Nephron (organoid): ENCODE measurements at regions not wholly inside any gene's neighbourhood (a gene's known extent, or its start where the extent isn't known, plus 50 kb on each side); places are given as distances from the start of the nearest gene placed in this dataset.
A peak's percentile ranks its signal among the peaks of the same experiment; 100 is the strongest.

Experiments used
- H3K27ac Mint-ChIP-seq, 3 experiments: 2 replicates each; pipeline ENCODE4 v1.8.0; 2020; ENCODE audit warnings: mixed read lengths in 3 of 3, mild to moderate bottlenecking in 2 of 3, moderate library complexity in 1 of 3
- H3K27me3 Mint-ChIP-seq: 2 replicates; pipeline ENCODE4 v1.8.0; 2021; ENCODE audit warnings: low read depth, mild to moderate bottlenecking, moderate library complexity, mixed read lengths
- H3K36me3 Mint-ChIP-seq: 2 replicates; pipeline ENCODE4 v1.8.0; 2020; ENCODE audit warnings: low read depth, mixed read lengths
- H3K4me1 Mint-ChIP-seq: 2 replicates; pipeline ENCODE4 v1.8.0; 2020; ENCODE audit warnings: mixed read lengths
- H3K4me3 Mint-ChIP-seq, 3 experiments: 2 replicates each; pipeline ENCODE4 v1.8.0; 2020; ENCODE audit warnings: mild to moderate bottlenecking in 3 of 3, mixed read lengths in 3 of 3, moderate library complexity in 2 of 3
- H3K9me3 Mint-ChIP-seq: 2 replicates; pipeline ENCODE4 v1.8.0; 2020; ENCODE audit warnings: mixed read lengths
- TF ChIP-seq, protein P1 (sequence below), 3 experiments: fragments of 200-600 bp; sonication (generic); IDR thresholded peaks; one replicate each; pipeline ENCODE4 v1.5.0; 2021; ENCODE audit warnings: antibody characterized with exemption in 3 of 3; ENCODE audit not compliant: unreplicated experiment in 3 of 3

DNA sequence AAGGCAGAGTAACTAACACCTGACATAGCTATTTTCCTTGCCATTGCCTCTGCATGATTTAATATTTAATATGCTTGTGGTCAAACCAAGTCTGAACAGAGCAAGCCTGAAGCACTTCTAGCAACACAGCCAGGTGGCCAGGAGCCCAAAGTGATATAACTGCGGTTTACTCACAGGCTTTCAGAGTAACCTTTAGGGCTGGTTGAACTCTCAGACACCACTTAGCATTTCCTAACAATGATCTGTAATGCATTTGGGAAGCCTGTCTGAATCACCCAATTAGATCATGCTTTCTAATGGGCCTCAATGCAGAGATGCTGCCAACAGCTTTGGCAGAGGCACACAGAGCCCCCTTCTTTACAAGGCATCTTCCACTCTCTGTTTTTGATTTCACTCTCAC is 96.1 kb downstream of the FDX1 start:
- Mint-ChIP-seq H3K27me3 (no peaks in the 10 kb centered on the region), H3K36me3 (no peaks in the 10 kb centered on the region), H3K4me1 (peaks cover 5% of the 10 kb centered on the region), H3K9me3 (peaks cover 22% of the 10 kb centered on the region), H3K4me3 (no peak overlapping the region), H3K27ac (peak overlapping the region in 1 of 3 experiments; percentile 28)
- TF ChIP-seq, protein P1, sequence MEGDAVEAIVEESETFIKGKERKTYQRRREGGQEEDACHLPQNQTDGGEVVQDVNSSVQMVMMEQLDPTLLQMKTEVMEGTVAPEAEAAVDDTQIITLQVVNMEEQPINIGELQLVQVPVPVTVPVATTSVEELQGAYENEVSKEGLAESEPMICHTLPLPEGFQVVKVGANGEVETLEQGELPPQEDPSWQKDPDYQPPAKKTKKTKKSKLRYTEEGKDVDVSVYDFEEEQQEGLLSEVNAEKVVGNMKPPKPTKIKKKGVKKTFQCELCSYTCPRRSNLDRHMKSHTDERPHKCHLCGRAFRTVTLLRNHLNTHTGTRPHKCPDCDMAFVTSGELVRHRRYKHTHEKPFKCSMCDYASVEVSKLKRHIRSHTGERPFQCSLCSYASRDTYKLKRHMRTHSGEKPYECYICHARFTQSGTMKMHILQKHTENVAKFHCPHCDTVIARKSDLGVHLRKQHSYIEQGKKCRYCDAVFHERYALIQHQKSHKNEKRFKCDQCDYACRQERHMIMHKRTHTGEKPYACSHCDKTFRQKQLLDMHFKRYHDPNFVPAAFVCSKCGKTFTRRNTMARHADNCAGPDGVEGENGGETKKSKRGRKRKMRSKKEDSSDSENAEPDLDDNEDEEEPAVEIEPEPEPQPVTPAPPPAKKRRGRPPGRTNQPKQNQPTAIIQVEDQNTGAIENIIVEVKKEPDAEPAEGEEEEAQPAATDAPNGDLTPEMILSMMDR (IDR thresholded peaks at IDR 0.05; ENCODE audit: unreplicated experiment in 3 of 3), result no peak

DNA sequence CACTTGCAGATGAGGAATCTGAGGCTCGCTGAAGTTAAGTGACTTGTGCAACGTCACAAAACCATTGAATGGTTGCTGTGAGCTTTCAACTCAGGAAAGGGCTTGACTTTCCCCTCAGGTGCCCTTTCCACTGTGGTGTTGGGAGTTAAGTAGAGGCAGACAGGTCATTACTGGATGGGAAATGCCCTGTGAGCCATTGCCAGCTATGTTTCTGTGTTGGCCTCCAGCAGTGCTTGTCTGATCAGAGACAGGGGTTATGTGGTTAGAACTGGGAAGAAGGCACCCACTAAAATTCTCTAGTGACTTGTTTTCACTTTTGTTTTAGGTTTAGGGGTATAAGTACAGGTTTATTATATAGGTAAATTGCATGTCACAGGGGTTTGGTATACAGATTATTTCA is 96.6 kb downstream of the FDX1 start:
- peaks cover 5% of the 10 kb centered on the region for H3K4me1 Mint-ChIP-seq
- TF ChIP-seq, protein P1 (IDR thresholded peaks at IDR 0.05; ENCODE audit: unreplicated experiment in 3 of 3), result no peak
- no peak overlapping the region for H3K4me3 Mint-ChIP-seq
- no peaks in the 10 kb centered on the region for H3K27me3 Mint-ChIP-seq
- no peak overlapping the region for H3K27ac Mint-ChIP-seq
- peaks cover 22% of the 10 kb centered on the region for H3K9me3 Mint-ChIP-seq
- no peaks in the 10 kb centered on the region for H3K36me3 Mint-ChIP-seq
